ENCODE measurements at regions not wholly inside any gene's neighbourhood (a gene's known extent, or its start where the extent isn't known, plus 50 kb on each side); places are given as distances from the start of the nearest gene placed in this dataset.
"Not testable (repeated sequence)": the region's sequence is repeated elsewhere in the genome, so short reads cannot be mapped to it uniquely, and the experiment has no call there.

DNA sequence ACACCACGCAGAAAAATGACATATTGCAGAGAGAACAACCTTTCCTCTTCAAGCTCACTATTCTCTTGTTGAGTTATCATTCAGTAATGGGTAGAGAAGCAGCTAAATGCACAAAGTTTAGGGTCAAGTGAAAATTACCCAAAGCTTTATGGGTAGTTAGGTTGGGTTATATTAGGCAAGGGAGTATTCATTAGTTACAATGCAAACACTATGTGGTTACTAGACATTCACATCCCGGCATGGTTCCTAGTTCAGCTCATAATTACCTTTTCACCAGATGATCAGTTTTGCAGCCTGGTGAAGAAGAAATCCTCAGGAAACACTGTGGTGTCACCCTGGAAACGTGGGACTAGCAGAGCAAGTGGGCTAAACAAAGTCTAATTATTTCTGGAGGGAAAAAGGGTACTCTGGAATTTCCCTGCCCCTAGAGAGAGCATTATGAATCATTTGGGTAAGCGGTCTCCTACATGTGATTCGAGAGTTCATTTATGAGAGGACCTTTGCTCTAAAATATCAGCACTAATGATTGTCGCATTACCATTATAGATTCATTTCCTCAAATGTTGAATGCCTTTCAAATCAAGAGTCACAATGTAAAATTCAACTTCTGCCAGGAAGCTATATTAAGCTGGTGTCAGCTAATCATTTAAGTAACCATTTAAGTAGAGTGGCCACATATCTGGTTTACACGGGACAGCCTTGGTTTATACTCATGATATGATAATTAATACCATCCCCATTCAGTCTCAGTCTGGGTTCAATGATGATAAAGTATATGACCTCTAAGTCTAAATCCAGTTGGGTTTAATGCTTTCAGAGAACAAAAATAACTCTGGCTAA is 1208.0 kb downstream of the DIAPH3 start (continued):
- TF ChIP-seq, protein P1, sequence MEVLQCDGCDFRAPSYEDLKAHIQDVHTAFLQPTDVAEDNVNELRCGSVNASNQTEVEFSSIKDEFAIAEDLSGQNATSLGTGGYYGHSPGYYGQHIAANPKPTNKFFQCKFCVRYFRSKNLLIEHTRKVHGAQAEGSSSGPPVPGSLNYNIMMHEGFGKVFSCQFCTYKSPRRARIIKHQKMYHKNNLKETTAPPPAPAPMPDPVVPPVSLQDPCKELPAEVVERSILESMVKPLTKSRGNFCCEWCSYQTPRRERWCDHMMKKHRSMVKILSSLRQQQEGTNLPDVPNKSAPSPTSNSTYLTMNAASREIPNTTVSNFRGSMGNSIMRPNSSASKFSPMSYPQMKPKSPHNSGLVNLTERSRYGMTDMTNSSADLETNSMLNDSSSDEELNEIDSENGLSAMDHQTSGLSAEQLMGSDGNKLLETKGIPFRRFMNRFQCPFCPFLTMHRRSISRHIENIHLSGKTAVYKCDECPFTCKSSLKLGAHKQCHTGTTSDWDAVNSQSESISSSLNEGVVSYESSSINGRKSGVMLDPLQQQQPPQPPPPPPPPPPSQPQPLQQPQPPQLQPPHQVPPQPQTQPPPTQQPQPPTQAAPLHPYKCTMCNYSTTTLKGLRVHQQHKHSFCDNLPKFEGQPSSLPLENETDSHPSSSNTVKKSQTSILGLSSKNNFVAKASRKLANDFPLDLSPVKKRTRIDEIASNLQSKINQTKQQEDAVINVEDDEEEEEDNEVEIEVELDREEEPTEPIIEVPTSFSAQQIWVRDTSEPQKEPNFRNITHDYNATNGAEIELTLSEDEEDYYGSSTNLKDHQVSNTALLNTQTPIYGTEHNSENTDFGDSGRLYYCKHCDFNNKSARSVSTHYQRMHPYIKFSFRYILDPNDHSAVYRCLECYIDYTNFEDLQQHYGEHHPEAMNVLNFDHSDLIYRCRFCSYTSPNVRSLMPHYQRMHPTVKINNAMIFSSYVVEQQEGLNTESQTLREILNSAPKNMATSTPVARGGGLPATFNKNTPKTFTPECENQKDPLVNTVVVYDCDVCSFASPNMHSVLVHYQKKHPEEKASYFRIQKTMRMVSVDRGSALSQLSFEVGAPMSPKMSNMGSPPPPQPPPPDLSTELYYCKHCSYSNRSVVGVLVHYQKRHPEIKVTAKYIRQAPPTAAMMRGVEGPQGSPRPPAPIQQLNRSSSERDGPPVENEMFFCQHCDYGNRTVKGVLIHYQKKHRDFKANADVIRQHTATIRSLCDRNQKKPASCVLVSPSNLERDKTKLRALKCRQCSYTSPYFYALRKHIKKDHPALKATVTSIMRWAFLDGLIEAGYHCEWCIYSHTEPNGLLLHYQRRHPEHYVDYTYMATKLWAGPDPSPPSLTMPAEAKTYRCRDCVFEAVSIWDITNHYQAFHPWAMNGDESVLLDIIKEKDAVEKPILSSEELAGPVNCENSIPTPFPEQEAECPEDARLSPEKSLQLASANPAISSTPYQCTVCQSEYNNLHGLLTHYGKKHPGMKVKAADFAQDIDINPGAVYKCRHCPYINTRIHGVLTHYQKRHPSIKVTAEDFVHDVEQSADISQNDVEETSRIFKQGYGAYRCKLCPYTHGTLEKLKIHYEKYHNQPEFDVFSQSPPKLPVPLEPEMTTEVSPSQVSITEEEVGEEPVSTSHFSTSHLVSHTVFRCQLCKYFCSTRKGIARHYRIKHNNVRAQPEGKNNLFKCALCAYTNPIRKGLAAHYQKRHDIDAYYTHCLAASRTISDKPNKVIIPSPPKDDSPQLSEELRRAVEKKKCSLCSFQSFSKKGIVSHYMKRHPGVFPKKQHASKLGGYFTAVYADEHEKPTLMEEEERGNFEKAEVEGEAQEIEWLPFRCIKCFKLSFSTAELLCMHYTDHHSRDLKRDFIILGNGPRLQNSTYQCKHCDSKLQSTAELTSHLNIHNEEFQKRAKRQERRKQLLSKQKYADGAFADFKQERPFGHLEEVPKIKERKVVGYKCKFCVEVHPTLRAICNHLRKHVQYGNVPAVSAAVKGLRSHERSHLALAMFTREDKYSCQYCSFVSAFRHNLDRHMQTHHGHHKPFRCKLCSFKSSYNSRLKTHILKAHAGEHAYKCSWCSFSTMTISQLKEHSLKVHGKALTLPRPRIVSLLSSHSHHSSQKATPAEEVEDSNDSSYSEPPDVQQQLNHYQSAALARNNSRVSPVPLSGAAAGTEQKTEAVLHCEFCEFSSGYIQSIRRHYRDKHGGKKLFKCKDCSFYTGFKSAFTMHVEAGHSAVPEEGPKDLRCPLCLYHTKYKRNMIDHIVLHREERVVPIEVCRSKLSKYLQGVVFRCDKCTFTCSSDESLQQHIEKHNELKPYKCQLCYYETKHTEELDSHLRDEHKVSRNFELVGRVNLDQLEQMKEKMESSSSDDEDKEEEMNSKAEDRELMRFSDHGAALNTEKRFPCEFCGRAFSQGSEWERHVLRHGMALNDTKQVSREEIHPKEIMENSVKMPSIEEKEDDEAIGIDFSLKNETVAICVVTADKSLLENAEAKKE (CRISPR knock-in tag; IDR thresholded peaks at IDR 0.05), result no peak
- TF ChIP-seq EZH2 (IDR thresholded peaks at IDR 0.05; ENCODE audit: low read depth, unreplicated experiment) (no peak), STAT1 (IDR thresholded peaks at IDR 0.05; ENCODE audit: unreplicated experiment) (no peak)
- TF ChIP-seq, protein P2, sequence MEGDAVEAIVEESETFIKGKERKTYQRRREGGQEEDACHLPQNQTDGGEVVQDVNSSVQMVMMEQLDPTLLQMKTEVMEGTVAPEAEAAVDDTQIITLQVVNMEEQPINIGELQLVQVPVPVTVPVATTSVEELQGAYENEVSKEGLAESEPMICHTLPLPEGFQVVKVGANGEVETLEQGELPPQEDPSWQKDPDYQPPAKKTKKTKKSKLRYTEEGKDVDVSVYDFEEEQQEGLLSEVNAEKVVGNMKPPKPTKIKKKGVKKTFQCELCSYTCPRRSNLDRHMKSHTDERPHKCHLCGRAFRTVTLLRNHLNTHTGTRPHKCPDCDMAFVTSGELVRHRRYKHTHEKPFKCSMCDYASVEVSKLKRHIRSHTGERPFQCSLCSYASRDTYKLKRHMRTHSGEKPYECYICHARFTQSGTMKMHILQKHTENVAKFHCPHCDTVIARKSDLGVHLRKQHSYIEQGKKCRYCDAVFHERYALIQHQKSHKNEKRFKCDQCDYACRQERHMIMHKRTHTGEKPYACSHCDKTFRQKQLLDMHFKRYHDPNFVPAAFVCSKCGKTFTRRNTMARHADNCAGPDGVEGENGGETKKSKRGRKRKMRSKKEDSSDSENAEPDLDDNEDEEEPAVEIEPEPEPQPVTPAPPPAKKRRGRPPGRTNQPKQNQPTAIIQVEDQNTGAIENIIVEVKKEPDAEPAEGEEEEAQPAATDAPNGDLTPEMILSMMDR (conservative IDR thresholded peaks at IDR 0.05; ENCODE audit: low read depth in 2 of 2), result no peak

GRCh38 chr13:58958097-58958496 is 1205.6 kb downstream of the DIAPH3 start:
- H3K36me3 ChIP-seq (ENCODE audit: insufficient read depth); DNase-seq (ENCODE audit: low spot score); H3K27me3 Mint-ChIP-seq (ENCODE audit: insufficient read depth, low read depth, poor library complexity); H3K36me3 Mint-ChIP-seq (ENCODE audit: low read depth); H3K27ac Mint-ChIP-seq; H3K4me2 ChIP-seq; H3K9me3 Mint-ChIP-seq; H3K27me3 ChIP-seq (ENCODE audit: insufficient read depth); H3K9me2 ChIP-seq (ENCODE audit: insufficient read depth); H3F3A ChIP-seq (replicated peaks; ENCODE audit: low read depth); H3K4me3 ChIP-seq; ATAC-seq; H3K27ac ChIP-seq (ENCODE audit: low read depth); H3K79me2 ChIP-seq (replicated peaks; ENCODE audit: insufficient read depth); H3K4me1 ChIP-seq (ENCODE audit: insufficient read depth); H3K4me1 Mint-ChIP-seq; H4K20me1 ChIP-seq (replicated peaks; ENCODE audit: insufficient read depth); H2AFZ ChIP-seq; H3K4me3 Mint-ChIP-seq: not testable (repeated sequence)

All from GM23338 (cell line).